Trophoblast cell (in vitro differentiated cells and primary cell): ENCODE measurements at regions not wholly inside any gene's neighbourhood (a gene's known extent, or its start where the extent isn't known, plus 50 kb on each side); places are given as distances from the start of the nearest gene placed in this dataset.

Source experiments
- DNase-seq, 2 donors: peaks; one replicate each; pipeline ENCODE4 v3.0.0-alpha.2; 2016
- H2AFZ ChIP-seq: 2 replicates; pipeline ENCODE4 v1.6.1; 2013; ENCODE audit warnings: low read length, moderate library complexity, mild to moderate bottlenecking; ENCODE audit not compliant: insufficient read depth, poor library complexity
- H2AK5ac ChIP-seq: 2 replicates; pipeline ENCODE4 v1.6.1; 2013; ENCODE audit warnings: mild to moderate bottlenecking, low read length
- H2BK120ac ChIP-seq: 2 replicates; pipeline ENCODE4 v1.6.1; 2013; ENCODE audit warnings: low read length, mild to moderate bottlenecking, moderate library complexity; ENCODE audit not compliant: insufficient read depth, poor library complexity
- H2BK12ac ChIP-seq: 2 replicates; pipeline ENCODE4 v1.6.1; 2013; ENCODE audit warnings: mild to moderate bottlenecking, low read length, moderate library complexity
- H2BK5ac ChIP-seq: 2 replicates; pipeline ENCODE4 v1.6.1; 2013; ENCODE audit warnings: low read length, low read depth, moderate library complexity, mild to moderate bottlenecking; ENCODE audit not compliant: poor library complexity
- H3K14ac ChIP-seq: 2 replicates; pipeline ENCODE4 v1.6.1; 2013; ENCODE audit warnings: mild to moderate bottlenecking, low read length
- H3K18ac ChIP-seq: 2 replicates; pipeline ENCODE4 v1.6.1; 2013; ENCODE audit warnings: mild to moderate bottlenecking, low read length
- H3K23ac ChIP-seq: 2 replicates; pipeline ENCODE4 v1.6.1; 2013; ENCODE audit warnings: low read length
- H3K27ac ChIP-seq: 2 replicates; pipeline ENCODE4 v1.5.1; 2013; ENCODE audit warnings: low read depth, mild to moderate bottlenecking, inconsistent platforms, low read length, moderate library complexity
- H3K27me3 ChIP-seq: 2 replicates; pipeline ENCODE4 v1.6.1; 2013; ENCODE audit warnings: inconsistent platforms, mild to moderate bottlenecking, low read length, moderate library complexity; ENCODE audit not compliant: insufficient read depth
- H3K36me3 ChIP-seq, 2 experiments: 1 replicate in 1 of 2; 2 replicates in 1 of 2; pipeline ENCODE4 v1.6.1; 2013; ENCODE audit warnings: low read length in 2 of 2, mild to moderate bottlenecking in 2 of 2, moderate library complexity in 1 of 2; ENCODE audit not compliant: insufficient read depth in 2 of 2, control insufficient read depth in 1 of 2
- H3K4ac ChIP-seq: 2 replicates; pipeline ENCODE4 v1.6.1; 2013; ENCODE audit warnings: low read depth, mild to moderate bottlenecking, low read length, moderate library complexity
- H3K4me1 ChIP-seq, 2 experiments: 1 replicate in 1 of 2; 2 replicates in 1 of 2; pipeline ENCODE4 v1.6.1; 2013; ENCODE audit warnings: low read length in 2 of 2, mild to moderate bottlenecking in 2 of 2, moderate library complexity in 1 of 2; ENCODE audit not compliant: insufficient read depth in 2 of 2, control insufficient read depth in 1 of 2
- H3K4me2 ChIP-seq: 2 replicates; pipeline ENCODE4 v1.6.1; 2013; ENCODE audit warnings: inconsistent platforms, mild to moderate bottlenecking, low read length, moderate library complexity
- H3K4me3 ChIP-seq: 2 replicates; pipeline ENCODE4 v1.5.1; 2013; ENCODE audit warnings: mild to moderate bottlenecking, low read depth, low read length, inconsistent platforms
- H3K79me1 ChIP-seq: one replicate; pipeline ENCODE4 v1.6.1; 2013; ENCODE audit warnings: low read length
- H3K79me2 ChIP-seq: 2 replicates; pipeline ENCODE4 v1.6.1; 2013; ENCODE audit warnings: low read length, mild to moderate bottlenecking; ENCODE audit not compliant: control insufficient read depth, insufficient read depth, poor library complexity
- H3K9ac ChIP-seq: 2 replicates; pipeline ENCODE4 v1.6.1; 2013; ENCODE audit warnings: mild to moderate bottlenecking, low read length
- H3K9me3 ChIP-seq: 2 replicates; pipeline ENCODE4 v1.6.1; 2013; ENCODE audit warnings: low read depth, mild to moderate bottlenecking, control low read depth, inconsistent platforms, low read length; ENCODE audit not compliant: insufficient read depth
- H4K12ac ChIP-seq: 2 replicates; pipeline ENCODE4 v1.6.1; 2013; ENCODE audit warnings: low read depth, mild to moderate bottlenecking, low read length, moderate library complexity
- H4K8ac ChIP-seq: 2 replicates; pipeline ENCODE4 v1.6.1; 2013; ENCODE audit warnings: low read depth, mild to moderate bottlenecking, low read length, moderate library complexity
- H4K91ac ChIP-seq: one replicate; pipeline ENCODE4 v1.6.1; 2013; ENCODE audit warnings: low read depth, mild to moderate bottlenecking, low read length, moderate library complexity
- WGBS: extraction: QIAGEN DNeasy Blood & Tissue Kit; methylation state at CpG from one replicate; pipeline ENCODE4 v1.1.7; 2013; ENCODE audit warnings: missing lambda C conversion rate; ENCODE audit not compliant: insufficient read length, insufficient coverage; ENCODE audit errors: extremely low coverage; 5-methylcytosine and 5-hydroxymethylcytosine counted together

DNA sequence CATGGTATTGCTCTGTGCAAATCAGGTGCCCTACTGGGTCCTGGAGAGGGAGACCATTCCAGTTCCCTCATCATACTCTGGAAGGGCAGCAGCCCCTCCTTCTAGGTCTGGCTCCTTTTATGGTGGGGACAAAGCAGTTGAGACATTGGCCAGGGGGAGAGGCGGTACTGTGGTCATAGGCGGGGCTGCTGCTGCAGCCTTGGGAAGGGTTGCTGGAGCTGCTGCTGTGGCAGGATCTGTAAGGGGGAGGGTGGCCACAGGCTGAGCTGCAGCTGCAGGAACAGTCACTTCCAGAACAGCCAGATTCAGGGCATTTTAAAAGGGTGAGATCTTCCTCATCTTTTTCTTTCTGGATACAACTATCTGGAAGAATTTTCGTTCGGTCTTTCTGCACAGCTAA, 233.0 kb upstream of the SGCD start:
- no CpG with 5 or more reads among the region's 4 CpGs for WGBS
- Histone ChIP-seq H3K14ac (no peak overlapping the region), H3K4me1 (no peaks in the 10 kb centered on the region), H3K4me2 (no peak overlapping the region), H3K79me2 (no peaks in the 10 kb centered on the region), H4K8ac (no peak overlapping the region), H4K12ac (no peak overlapping the region), H3K27ac (no peak overlapping the region), H3K36me3 (no peaks in the 10 kb centered on the region), H4K91ac (no peak overlapping the region), H3K23ac (no peak overlapping the region), H2BK5ac (no peak overlapping the region), H2BK12ac (no peak overlapping the region), H2BK120ac (no peak overlapping the region), H3K4ac (no peak overlapping the region), H3K79me1 (no peaks in the 10 kb centered on the region), H2AFZ (no peak overlapping the region), H2AK5ac (no peak overlapping the region), H3K27me3 (no peaks in the 10 kb centered on the region), H3K9ac (no peak overlapping the region), H3K9me3 (peaks cover 9% of the 10 kb centered on the region), H3K4me3 (no peak overlapping the region), H3K18ac (no peak overlapping the region)
- DNase-seq, result no peak

DNA sequence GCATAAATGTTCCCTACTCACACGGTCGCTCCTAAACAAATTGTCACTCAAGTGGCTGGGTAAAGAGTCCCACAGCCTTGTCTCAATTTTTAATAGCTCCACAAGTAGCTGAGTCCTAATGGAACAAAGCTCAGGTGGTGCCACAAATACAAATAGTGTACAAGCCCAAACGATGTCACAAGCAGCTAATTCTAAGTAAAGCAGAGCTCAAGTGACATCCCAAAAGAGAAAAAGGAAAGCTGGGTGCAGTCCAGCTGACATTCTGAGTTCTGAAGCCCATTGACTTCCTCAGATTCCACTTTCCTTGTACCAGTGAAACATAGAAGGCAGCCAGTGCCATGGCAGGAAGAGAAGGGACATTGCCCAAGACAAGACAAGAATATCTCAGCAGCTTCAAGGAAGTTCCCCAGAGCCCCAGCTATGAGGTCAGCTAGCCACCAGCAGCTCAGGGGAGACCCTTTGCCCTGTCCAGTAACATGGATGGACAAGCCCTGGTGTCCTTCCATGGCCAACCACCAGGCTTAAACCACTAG, 231.2 kb upstream of the SGCD start:
- Histone ChIP-seq H3K9me3 (peaks cover 7% of the 10 kb centered on the region), H3K4me2 (no peak overlapping the region), H3K4me1 (no peaks in the 10 kb centered on the region), H3K4ac (no peak overlapping the region), H4K8ac (no peak overlapping the region), H3K9ac (no peak overlapping the region), H3K23ac (no peak overlapping the region), H4K91ac (no peak overlapping the region), H2AK5ac (no peak overlapping the region), H3K79me1 (no peaks in the 10 kb centered on the region), H3K27me3 (no peaks in the 10 kb centered on the region), H3K79me2 (no peaks in the 10 kb centered on the region), H4K12ac (no peak overlapping the region), H3K27ac (no peak overlapping the region), H2BK12ac (no peak overlapping the region), H3K14ac (no peak overlapping the region), H3K4me3 (no peak overlapping the region), H2BK120ac (no peak overlapping the region), H2BK5ac (no peak overlapping the region), H3K18ac (no peak overlapping the region), H3K36me3 (no peaks in the 10 kb centered on the region), H2AFZ (no peak overlapping the region)
- WGBS, result no CpG with 5 or more reads among the region's 3 CpGs
- DNase-seq, result no peak

DNA sequence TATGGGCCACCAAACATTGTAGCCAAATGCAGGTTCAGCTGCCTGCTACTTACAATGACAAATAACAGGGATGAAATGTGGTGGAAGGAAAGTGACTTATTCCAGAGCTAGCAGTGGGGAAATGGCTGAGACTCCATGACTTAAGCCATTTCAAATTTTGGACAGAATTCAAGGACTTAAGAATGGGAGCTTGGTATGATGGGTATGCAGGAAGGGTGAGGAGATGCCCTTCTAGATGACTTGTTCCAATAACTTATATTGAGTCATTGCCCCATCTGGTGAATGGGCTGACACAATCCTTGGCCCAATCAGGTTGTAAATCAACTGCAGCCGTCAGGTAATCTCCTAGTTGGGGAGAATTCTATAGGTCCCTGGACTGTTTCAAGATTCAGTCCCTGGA, 230.7 kb upstream of the SGCD start:
- Histone ChIP-seq H2BK120ac (no peak overlapping the region), H4K8ac (no peak overlapping the region), H3K14ac (no peak overlapping the region), H3K4me1 (no peaks in the 10 kb centered on the region), H3K9me3 (peaks cover 5% of the 10 kb centered on the region), H3K4me2 (no peak overlapping the region), H2AK5ac (no peak overlapping the region), H3K79me2 (no peaks in the 10 kb centered on the region), H4K91ac (no peak overlapping the region), H3K27ac (no peak overlapping the region), H2AFZ (no peak overlapping the region), H2BK5ac (no peak overlapping the region), H3K4ac (no peak overlapping the region), H4K12ac (no peak overlapping the region), H3K9ac (no peak overlapping the region), H3K18ac (no peak overlapping the region), H2BK12ac (no peak overlapping the region), H3K79me1 (no peaks in the 10 kb centered on the region), H3K23ac (no peak overlapping the region), H3K27me3 (no peaks in the 10 kb centered on the region), H3K4me3 (no peak overlapping the region), H3K36me3 (no peaks in the 10 kb centered on the region)
- no CpG with 5 or more reads among the region's 1 CpG for WGBS
- no peak for DNase-seq

DNA sequence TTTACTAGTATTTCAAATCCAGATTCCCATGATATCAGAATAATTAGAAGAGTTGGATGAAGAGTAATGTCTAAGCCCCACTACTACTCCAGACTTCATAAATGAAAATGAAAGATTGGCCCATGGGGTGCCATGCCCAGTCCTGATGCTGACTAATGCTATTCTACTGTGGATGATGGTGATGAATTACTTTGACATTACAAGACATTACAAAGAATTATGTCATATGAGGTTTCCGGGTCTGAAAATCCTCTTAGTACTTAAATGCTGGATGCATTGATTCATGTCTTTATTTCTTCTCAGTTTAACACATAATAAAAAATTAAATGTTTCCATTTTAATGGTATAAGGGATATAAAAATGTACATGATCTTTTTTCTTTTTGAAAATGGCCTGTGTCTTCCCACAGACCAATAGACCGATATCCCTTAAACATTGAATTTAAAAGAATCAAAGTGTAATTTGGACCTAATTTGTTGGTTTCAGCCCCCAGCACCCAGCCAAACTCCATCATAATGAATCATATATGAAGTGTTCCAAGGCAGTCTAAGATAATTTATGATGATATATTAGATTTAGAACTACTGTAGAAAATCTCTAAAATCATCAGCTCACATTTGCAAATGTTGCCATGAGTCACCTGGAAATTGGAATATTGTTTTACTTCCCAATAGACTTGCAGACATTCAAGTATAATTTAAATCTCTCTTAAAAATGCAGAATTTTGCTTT, 223.6 kb upstream of the SGCD start:
- Histone ChIP-seq H3K23ac (no peak overlapping the region), H2BK12ac (no peak overlapping the region), H2AFZ (no peak overlapping the region), H3K9me3 (no peaks in the 10 kb centered on the region), H3K9ac (no peak overlapping the region), H3K14ac (no peak overlapping the region), H3K79me2 (no peaks in the 10 kb centered on the region), H4K12ac (no peak overlapping the region), H4K8ac (no peak overlapping the region), H3K4me3 (no peak overlapping the region), H3K36me3 (no peaks in the 10 kb centered on the region), H3K4ac (no peak overlapping the region), H2BK5ac (no peak overlapping the region), H2AK5ac (no peak overlapping the region), H3K4me2 (no peak overlapping the region), H3K27ac (no peak overlapping the region), H4K91ac (no peak overlapping the region), H3K79me1 (no peaks in the 10 kb centered on the region), H2BK120ac (no peak overlapping the region), H3K18ac (no peak overlapping the region), H3K27me3 (no peaks in the 10 kb centered on the region), H3K4me1 (no peaks in the 10 kb centered on the region)
- WGBS, result no CpG with 5 or more reads among the region's 2 CpGs
- DNase-seq, result no peak
